HEK293 (cell line): ENCODE measurements at regions not wholly inside any gene's neighbourhood (a gene's known extent, or its start where the extent isn't known, plus 50 kb on each side); places are given as distances from the start of the nearest gene placed in this dataset.

ENCODE experiments used
- MYNN ChIP-seq: fragments of 450-650 bp; formaldehyde crosslinking; IDR thresholded peaks from 2 replicates; pipeline ENCODE4 v1.5.1; 2016; ENCODE audit warnings: missing biosample characterization, missing genetic modification characterization, borderline replicate concordance
- REPIN1 ChIP-seq: fragments of 450-650 bp; formaldehyde crosslinking; IDR thresholded peaks from 2 replicates; pipeline ENCODE4 v1.5.1; 2017; ENCODE audit warnings: missing biosample characterization, missing genetic modification characterization, low read depth
- ZBTB17 ChIP-seq: fragments of 450-650 bp; formaldehyde crosslinking; IDR thresholded peaks from 2 replicates; pipeline ENCODE4 v1.5.1; 2016; ENCODE audit warnings: missing biosample characterization, missing genetic modification characterization
- ZIC2 ChIP-seq: fragments of 450-650 bp; formaldehyde crosslinking; IDR thresholded peaks from 2 replicates; pipeline ENCODE4 v1.5.1; 2016; ENCODE audit warnings: missing biosample characterization, missing genetic modification characterization
- ZNF214 ChIP-seq: fragments of 450-650 bp; formaldehyde crosslinking; IDR thresholded peaks from 2 replicates; pipeline ENCODE4 v1.5.1; 2017; ENCODE audit warnings: missing biosample characterization, mild to moderate bottlenecking, missing genetic modification characterization, borderline replicate concordance
- ZNF311 ChIP-seq: fragments of 450-650 bp; formaldehyde crosslinking; IDR thresholded peaks from 2 replicates; pipeline ENCODE4 v1.5.1; 2017; ENCODE audit warnings: missing biosample characterization, missing genetic modification characterization, borderline replicate concordance
- ZNF426 ChIP-seq: fragments of 450-650 bp; formaldehyde crosslinking; IDR thresholded peaks from 2 replicates; pipeline ENCODE4 v1.5.1; 2017; ENCODE audit warnings: missing biosample characterization, missing genetic modification characterization, mild to moderate bottlenecking, inconsistent platforms, moderate library complexity
- ZNF776 ChIP-seq: fragments of 450-650 bp; formaldehyde crosslinking; IDR thresholded peaks from 2 replicates; pipeline ENCODE4 v1.5.0; 2017; ENCODE audit warnings: missing biosample characterization, missing genetic modification characterization, borderline replicate concordance
- TF ChIP-seq, protein P1 (sequence below): fragments of 450-650 bp; formaldehyde crosslinking; IDR thresholded peaks from 2 replicates; pipeline ENCODE4 v1.5.1; 2016; ENCODE audit warnings: missing biosample characterization, missing genetic modification characterization
- TF ChIP-seq, protein P2 (sequence below): fragments of 450-650 bp; formaldehyde crosslinking; IDR thresholded peaks from 2 replicates; pipeline ENCODE4 v1.5.1; 2017; ENCODE audit warnings: missing biosample characterization, mild to moderate bottlenecking, missing genetic modification characterization, moderate library complexity
- TF ChIP-seq, protein P3 (sequence below): fragments of 450-650 bp; formaldehyde crosslinking; IDR thresholded peaks from 2 replicates; pipeline ENCODE4 v1.5.1; 2016; ENCODE audit warnings: missing biosample characterization, missing genetic modification characterization

DNA sequence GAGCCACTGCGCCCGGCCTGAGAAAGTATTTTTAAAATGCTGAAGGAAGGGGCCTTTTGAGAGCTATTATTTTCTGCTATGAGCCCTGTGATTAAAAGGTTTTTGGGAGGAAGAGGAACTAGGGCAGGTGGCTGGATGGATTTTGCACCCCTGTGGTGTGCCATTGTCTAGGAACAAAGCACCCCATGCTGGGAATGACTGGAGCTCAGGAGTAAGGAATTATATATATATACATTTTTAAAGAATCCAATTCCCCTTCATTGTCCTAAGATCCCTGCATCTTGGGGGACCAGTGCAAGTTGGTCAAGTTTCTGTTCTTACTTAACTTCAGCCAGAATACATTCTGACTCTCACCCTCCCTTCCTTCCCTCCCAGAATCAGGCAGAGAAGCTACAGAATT is 91.6 kb downstream of the ZNF648 start:
- TF ChIP-seq ZNF214: no peak
- no peak for TF ChIP-seq MYNN (tag by site-specific recombination)
- TF ChIP-seq, protein P1, sequence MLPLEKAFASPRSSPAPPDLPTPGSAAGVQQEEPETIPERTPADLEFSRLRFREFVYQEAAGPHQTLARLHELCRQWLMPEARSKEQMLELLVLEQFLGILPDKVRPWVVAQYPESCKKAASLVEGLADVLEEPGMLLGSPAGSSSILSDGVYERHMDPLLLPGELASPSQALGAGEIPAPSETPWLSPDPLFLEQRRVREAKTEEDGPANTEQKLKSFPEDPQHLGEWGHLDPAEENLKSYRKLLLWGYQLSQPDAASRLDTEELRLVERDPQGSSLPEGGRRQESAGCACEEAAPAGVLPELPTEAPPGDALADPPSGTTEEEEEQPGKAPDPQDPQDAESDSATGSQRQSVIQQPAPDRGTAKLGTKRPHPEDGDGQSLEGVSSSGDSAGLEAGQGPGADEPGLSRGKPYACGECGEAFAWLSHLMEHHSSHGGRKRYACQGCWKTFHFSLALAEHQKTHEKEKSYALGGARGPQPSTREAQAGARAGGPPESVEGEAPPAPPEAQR (tag by site-specific recombination): no peak
- TF ChIP-seq, protein P2, sequence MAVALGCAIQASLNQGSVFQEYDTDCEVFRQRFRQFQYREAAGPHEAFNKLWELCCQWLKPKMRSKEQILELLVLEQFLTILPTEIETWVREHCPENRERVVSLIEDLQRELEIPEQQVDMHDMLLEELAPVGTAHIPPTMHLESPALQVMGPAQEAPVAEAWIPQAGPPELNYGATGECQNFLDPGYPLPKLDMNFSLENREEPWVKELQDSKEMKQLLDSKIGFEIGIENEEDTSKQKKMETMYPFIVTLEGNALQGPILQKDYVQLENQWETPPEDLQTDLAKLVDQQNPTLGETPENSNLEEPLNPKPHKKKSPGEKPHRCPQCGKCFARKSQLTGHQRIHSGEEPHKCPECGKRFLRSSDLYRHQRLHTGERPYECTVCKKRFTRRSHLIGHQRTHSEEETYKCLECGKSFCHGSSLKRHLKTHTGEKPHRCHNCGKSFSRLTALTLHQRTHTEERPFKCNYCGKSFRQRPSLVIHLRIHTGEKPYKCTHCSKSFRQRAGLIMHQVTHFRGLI (tag by site-specific recombination): no peak
- TF ChIP-seq ZBTB17 (tag by site-specific recombination): no peak
- no peak for TF ChIP-seq ZIC2
- no peak for TF ChIP-seq ZNF311 (tag by site-specific recombination)
- TF ChIP-seq ZNF426 (tag by site-specific recombination): no peak
- TF ChIP-seq, protein P3, sequence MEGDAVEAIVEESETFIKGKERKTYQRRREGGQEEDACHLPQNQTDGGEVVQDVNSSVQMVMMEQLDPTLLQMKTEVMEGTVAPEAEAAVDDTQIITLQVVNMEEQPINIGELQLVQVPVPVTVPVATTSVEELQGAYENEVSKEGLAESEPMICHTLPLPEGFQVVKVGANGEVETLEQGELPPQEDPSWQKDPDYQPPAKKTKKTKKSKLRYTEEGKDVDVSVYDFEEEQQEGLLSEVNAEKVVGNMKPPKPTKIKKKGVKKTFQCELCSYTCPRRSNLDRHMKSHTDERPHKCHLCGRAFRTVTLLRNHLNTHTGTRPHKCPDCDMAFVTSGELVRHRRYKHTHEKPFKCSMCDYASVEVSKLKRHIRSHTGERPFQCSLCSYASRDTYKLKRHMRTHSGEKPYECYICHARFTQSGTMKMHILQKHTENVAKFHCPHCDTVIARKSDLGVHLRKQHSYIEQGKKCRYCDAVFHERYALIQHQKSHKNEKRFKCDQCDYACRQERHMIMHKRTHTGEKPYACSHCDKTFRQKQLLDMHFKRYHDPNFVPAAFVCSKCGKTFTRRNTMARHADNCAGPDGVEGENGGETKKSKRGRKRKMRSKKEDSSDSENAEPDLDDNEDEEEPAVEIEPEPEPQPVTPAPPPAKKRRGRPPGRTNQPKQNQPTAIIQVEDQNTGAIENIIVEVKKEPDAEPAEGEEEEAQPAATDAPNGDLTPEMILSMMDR (tag by site-specific recombination): no peak
- no peak for TF ChIP-seq ZNF776 (tag by site-specific recombination)
- no peak for TF ChIP-seq REPIN1
